HG03432 (cell line): ENCODE measurements at regions not wholly inside any gene's neighbourhood (a gene's known extent, or its start where the extent isn't known, plus 50 kb on each side); places are given as distances from the start of the nearest gene placed in this dataset.
"Not testable (repeated sequence)": the region's sequence is repeated elsewhere in the genome, so short reads cannot be mapped to it uniquely, and the experiment has no call there.

Experiments
- ATAC-seq: cut with Tn5 transposase; IDR thresholded peaks from one replicate; pipeline ENCODE4 v1.9.1; 2021; ENCODE audit warnings: mild to moderate bottlenecking, moderate library complexity; ENCODE audit not compliant: unreplicated experiment

- no peak for ATAC-seq
These were observed 89.5 kb upstream of the UBE2E2 start for GRCh38 chr3:23113455-23114171.

- ATAC-seq, result no peak
These were observed 88.7 kb upstream of the UBE2E2 start for GRCh38 chr3:23114432-23114831.

DNA sequence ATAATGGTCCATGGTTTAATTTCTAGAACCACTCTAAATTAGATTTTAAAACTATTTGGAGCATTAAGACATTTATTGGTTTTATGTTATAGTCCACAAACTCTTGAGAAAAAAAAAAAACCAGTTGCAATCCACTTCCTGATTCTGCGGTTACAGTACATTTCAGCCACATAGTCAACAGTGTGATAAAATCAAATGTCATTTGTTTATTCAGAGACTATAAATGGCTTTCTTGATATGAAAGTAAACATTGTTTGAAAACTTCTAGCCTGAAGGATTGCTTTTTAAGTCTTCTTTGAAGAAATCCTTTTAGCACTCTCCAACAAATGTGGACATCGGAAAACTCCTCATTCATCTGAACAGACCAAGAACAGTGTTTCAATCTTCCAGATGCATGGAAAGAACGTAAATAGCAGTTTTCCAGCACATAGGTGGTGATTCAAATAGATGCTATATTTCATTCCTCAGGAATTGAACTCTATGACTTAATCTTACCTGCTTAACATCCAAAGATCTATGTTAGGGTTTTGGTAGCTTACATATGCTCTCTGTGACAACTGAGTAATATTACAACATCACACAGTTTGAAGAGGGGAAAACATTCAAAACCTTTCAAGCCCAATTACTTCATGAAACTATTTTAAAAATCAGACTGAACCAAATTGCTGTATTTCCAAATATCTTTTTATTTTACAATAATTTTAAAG is 87.8 kb upstream of the UBE2E2 start:
- ATAC-seq, result no peak

DNA sequence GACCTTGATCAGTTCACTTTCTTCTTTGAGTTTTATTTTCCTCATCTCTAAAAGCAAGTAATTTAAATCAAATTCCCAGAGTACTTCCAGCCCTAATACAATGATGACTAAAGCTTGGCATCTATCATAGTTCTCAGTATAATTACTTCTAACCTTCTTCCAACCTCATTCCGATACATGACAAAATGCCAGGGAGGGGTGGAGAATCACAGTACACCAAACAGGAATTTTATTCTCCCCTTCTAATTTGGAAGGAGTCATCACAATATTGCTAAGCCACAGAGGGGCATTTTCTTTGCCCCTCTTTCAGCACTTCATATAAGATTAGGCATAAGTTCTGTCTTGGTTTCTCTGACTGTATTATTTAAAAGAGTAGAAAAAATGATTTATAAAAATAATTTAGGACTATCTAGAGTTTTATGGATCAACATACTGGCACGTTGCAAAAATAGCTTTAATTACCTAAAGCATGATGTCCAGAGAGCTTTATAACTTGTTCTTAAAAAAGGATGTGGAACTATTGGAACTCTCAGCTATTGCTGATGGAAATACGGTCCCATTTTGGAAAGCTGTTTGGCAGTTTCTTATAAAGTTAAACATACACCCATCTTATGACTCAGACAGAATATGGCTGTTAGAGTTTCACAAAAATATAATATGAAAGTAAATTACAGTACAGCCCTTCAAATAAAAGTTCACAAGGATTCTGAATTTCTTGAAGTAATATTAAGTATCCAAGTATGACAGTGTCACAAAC is 86.9 kb upstream of the UBE2E2 start:
- no peak for ATAC-seq

DNA sequence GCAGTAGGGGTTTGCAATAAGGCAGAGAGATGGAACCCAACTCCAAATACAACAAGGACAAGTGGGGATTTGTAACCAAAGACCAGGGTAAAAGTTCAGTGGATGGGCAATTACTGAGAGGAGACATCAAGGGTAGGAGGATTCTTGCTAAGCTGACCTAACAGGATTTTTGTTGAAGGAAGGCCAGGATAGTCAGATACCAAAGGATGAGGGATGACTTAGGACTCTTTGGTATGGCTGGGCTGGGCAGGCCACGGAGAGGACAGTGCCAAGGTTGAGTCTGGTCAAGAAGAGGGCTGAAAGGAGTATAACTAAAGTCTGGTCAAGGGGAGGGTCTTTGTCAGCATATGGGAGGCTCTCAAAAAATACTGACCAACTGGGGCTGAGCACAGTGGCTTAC is 85.3 kb upstream of the UBE2E2 start:
- no peak for ATAC-seq

GRCh38 chr3:23127196-23127595 is 75.9 kb upstream of the UBE2E2 start:
- ATAC-seq, result no peak

GRCh38 chr3:23128655-23129054 is 74.5 kb upstream of the UBE2E2 start:
- no peak for ATAC-seq

DNA sequence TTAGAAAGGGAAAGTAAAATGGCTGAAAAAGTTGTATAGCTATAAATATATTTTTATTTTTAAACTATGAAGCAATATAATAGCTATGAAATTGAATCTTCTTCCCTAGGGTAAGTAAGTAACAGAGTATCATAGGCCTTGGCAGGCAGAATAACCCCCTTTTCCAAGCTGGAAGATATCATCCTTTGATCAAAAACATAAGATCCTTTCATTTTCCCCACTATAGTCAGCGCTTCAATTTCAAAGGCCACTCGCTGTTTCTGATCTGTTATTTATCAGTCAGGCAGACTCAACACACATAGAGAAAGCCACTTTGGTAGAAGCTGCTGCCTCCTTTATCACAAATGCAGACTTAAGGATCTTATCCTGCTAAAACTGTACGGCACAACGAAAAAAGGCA is 74.0 kb upstream of the UBE2E2 start:
- ATAC-seq, result no peak

DNA sequence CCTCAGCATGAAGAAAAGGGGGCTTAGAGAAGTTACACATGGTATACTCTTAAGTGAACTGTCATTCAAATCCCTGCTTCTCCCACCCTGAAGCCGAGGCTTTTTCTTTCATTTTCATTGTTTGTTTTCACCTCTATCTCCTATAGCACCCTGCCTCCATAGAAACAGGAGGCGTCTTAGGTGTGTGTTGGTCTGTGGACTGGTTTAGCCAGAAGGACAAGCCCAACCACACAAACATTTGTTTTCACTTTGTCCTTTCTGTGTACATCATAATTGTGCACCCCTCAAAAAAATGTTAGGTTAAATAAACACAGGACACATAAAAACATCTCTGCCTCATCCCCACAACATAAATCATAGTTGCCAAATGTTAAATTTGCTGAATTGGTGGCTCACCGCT is 73.3 kb upstream of the UBE2E2 start:
- no peak for ATAC-seq

DNA sequence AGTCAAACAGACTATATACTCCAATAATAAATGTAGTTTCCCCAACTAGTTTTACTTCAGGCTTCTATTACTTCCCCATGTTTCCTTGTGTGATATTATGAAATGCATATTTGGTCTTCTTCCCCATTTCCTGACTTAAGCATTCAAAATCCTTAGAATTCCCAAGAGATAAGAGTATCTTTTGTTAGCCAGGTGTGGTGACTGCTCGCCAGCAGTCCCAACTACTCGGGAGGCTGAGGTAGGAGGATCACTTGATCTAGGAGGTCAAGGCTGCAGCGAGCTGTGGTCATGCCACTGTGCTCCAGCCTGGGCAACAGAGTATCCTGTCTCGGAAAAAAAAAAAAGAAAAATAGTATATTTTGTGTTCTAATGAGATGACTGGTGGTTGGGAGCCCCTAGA is 72.7 kb upstream of the UBE2E2 start:
- ATAC-seq, result no peak

- ATAC-seq, result no peak
These were observed 67.9 kb upstream of the UBE2E2 start for GRCh38 chr3:23135026-23135785.

DNA sequence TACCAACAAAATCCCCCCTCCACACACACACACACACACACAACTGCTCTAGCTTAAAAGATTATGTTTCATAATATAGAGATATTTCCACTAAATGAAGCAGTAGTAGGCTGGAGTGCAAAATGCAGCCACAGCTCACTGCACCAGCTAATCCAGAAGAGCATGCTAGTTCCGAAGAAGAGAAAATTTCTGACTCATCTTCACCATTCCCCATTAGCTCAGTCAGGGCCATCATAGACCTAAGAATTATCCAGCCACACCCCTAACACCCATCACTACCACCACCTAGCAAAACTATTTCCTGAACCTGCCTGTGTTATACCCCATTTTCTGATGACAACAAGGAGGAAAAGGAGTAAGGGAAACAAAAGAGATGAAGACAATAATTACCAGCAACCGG is 67.1 kb upstream of the UBE2E2 start:
- no peak for ATAC-seq

- not testable (repeated sequence) for ATAC-seq
These were observed 59.1 kb upstream of the UBE2E2 start for GRCh38 chr3:23144051-23144450.

DNA sequence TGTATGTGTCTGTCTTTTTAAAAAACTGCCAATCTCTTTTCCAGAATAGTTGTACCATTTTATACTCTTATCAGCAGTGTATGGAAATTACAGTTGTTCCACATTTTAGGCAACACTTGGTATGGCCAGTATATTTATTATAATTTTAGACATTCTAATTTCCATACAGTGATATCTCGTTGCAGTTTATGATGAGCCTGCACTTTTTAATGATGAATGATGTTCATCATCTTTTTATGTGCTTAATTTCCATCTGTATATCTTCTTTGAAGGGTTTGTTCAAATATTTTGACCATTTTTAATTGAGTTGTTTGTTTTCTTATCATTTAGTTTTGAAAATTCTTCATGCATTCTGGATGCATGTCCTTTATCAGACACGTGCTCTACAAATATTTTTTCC is 57.0 kb upstream of the UBE2E2 start:
- ATAC-seq, result no peak

DNA sequence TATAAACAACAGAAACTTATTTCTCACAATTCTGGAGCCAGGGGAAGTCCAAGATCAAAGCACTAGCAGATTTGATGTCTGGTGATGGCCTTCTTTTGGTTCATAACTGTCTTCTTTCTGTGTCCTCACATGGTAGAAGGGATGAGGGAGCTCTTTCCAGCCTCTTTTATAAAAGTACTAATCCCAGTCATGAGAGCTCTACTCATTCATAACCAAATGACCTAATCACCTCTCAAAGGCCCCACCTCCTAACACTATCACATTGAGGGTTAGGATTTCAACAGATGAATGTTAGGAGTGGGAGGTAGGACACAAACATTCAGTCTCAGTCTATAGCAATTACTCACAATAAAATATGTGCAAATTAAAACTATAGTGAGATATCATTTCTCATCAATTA is 50.1 kb upstream of the UBE2E2 start:
- ATAC-seq, result no peak
